Esophagus muscularis mucosa (tissue), 4 donors: ENCODE measurements at regions not wholly inside any gene's neighbourhood (a gene's known extent, or its start where the extent isn't known, plus 50 kb on each side); places are given as distances from the start of the nearest gene placed in this dataset.

Experiments
- DNase-seq: peaks from one replicate; pipeline ENCODE4 v3.0.0-alpha.2; 2017; ENCODE audit errors: extremely low spot score
- H3K27ac ChIP-seq, 4 donors: fragments of 200-600 bp; sonication (generic); replicated peaks in 1 of 4; 1 replicate in 3 of 4; 2 replicates in 1 of 4; pipeline ENCODE4 v1.5.1; 2016 to 2019; ENCODE audit warnings: mild to moderate bottlenecking in 1 of 4
- H3K27me3 ChIP-seq, 4 donors: fragments of 200-600 bp; sonication (generic); one replicate each; pipeline versions ENCODE4 v1.5.1 to v1.6.0; 2016 to 2019
- H3K36me3 ChIP-seq, 4 donors: fragments of 200-600 bp; sonication (generic); one replicate each; pipeline ENCODE4 v1.5.1; 2016 to 2019
- H3K4me1 ChIP-seq, 4 donors: fragments of 200-600 bp; sonication (generic); one replicate each; pipeline ENCODE4 v1.5.1; 2016 to 2019
- H3K4me3 ChIP-seq, 4 donors: fragments of 200-600 bp; sonication (generic); 1 replicate in 2 of 4; 2 replicates in 2 of 4; pipeline ENCODE4 v1.5.1; 2016 to 2019; ENCODE audit warnings: mild to moderate bottlenecking in 4 of 4, moderate library complexity in 1 of 4
- H3K9me3 ChIP-seq, 4 donors: fragments of 200-600 bp; sonication (generic); 1 replicate in 3 of 4; 2 replicates in 1 of 4; pipeline ENCODE4 v1.5.1; 2016 to 2019
- EP300 ChIP-seq: sonication (generic); formaldehyde crosslinking; IDR thresholded peaks from one replicate; pipeline ENCODE4 v1.6.1; 2017; ENCODE audit warnings: antibody characterized with exemption
- POLR2A ChIP-seq: fragments of 450-650 bp; IDR thresholded peaks from one replicate; pipeline ENCODE4 v1.6.1; 2017; ENCODE audit warnings: antibody characterized with exemption, moderate library complexity, mild to moderate bottlenecking, low read depth
- POLR2AphosphoS5 ChIP-seq, 2 donors: sonication (generic); formaldehyde crosslinking; IDR thresholded peaks; one replicate each; pipeline ENCODE4 v1.6.1; 2017; ENCODE audit warnings: antibody characterized with exemption in 2 of 2
- WGBS: methylation state at CpG from one replicate; pipeline ENCODE4 v1.1.5; 2018; 5-methylcytosine and 5-hydroxymethylcytosine counted together
- intact Hi-C: fragments of 100-400 bp; cut with DNase I; formaldehyde crosslinking; loops from one replicate; pipeline ENCODE4 v1.15.1; 2023
- TF ChIP-seq, protein P1 (sequence below), 3 experiments: fragments of 200-600 bp in 2 of 3; fragments of 450-650 bp in 1 of 3; sonication (generic) in 2 of 3; IDR thresholded peaks; one replicate each; pipeline ENCODE4 v1.5.1; 2017 to 2019; ENCODE audit warnings: antibody characterized with exemption in 3 of 3, mild to moderate bottlenecking in 2 of 3, moderate library complexity in 1 of 3

DNA sequence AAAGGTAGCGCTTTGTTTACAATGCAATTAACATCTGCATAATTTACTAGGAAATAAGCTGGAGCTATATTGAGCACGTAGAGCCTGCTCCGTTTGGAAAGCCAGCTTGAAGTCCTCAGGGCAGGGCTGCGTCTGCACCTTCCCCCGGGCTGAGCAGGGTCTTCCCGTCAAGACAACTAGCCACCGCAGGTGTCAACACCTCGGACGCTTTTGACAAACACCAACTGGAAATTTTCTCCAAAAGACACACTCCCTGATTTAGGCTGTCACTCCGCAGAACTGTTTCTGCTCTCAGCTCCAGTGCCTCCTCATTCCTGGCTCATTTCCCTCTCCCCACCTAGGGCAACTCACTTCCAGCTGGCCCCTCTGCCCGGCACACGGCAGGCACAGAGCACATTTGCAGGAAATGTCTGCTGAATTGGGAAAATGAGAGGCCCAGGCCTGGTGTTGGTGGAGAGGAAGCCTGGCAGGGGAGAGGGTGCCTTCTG lies 170.3 kb downstream of the MAF start:
- no peak overlapping the region for H3K4me3 ChIP-seq
- no peaks in the 10 kb centered on the region for H3K36me3 ChIP-seq
- H3K9me3 ChIP-seq = no peaks in the 10 kb centered on the region
- no peak overlapping the region for H3K27ac ChIP-seq
- H3K4me1 ChIP-seq = peaks cover 0 to 16% (median 10%) of the 10 kb centered on the region in 4 donors
- H3K27me3 ChIP-seq = peaks cover 0 to 5% (median 0%) of the 10 kb centered on the region in 4 donors
- DNase-seq = no peak
- intact Hi-C loops = no loop called here
- no peak for TF ChIP-seq EP300
- TF ChIP-seq POLR2A = no peak
- TF ChIP-seq, protein P1, sequence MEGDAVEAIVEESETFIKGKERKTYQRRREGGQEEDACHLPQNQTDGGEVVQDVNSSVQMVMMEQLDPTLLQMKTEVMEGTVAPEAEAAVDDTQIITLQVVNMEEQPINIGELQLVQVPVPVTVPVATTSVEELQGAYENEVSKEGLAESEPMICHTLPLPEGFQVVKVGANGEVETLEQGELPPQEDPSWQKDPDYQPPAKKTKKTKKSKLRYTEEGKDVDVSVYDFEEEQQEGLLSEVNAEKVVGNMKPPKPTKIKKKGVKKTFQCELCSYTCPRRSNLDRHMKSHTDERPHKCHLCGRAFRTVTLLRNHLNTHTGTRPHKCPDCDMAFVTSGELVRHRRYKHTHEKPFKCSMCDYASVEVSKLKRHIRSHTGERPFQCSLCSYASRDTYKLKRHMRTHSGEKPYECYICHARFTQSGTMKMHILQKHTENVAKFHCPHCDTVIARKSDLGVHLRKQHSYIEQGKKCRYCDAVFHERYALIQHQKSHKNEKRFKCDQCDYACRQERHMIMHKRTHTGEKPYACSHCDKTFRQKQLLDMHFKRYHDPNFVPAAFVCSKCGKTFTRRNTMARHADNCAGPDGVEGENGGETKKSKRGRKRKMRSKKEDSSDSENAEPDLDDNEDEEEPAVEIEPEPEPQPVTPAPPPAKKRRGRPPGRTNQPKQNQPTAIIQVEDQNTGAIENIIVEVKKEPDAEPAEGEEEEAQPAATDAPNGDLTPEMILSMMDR (IDR thresholded peaks at IDR 0.05) = no peak
- WGBS = 62% methylated on average over 12 of the region's 12 CpGs

- TF ChIP-seq POLR2A = no peak
- no peak for TF ChIP-seq EP300
- 59% methylated on average over 16 of the region's 16 CpGs for WGBS
- H3K27ac ChIP-seq = no peak overlapping the region
- no peaks in the 10 kb centered on the region for H3K36me3 ChIP-seq
- no peak for DNase-seq
- H3K27me3 ChIP-seq = peaks cover 0 to 5% (median 0%) of the 10 kb centered on the region in 4 donors
- no peaks in the 10 kb centered on the region for H3K9me3 ChIP-seq
- H3K4me1 ChIP-seq = peaks cover 0 to 16% (median 10%) of the 10 kb centered on the region in 4 donors
- no peak overlapping the region for H3K4me3 ChIP-seq
- intact Hi-C loops = no loop called here
Measured at GRCh38 chr16:79429381-79430190, 171.0 kb downstream of the MAF start.

DNA sequence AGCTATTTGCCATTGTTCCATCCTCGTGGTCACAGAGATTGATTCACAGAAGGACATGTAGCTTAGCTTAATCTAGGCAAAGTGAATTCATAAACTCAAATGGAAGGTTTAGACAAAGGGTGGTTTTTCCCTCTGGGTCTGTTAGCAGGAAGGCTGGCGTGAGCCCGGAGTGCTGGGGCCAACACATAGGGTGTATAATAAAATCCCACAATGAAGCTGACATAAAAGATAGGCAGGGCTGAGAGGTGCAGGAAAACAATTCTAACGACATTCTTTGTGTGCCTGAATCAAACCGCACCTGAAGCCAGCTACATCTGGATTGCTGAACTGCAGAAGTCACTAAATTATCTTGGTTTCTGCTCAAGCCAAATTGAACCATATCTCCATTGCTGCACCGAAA lies 173.9 kb downstream of the MAF start:
- Histone ChIP-seq H3K4me3 (no peak overlapping the region), H3K4me1 (peaks cover 0 to 16% (median 10%) of the 10 kb centered on the region in 4 donors), H3K27me3 (peaks cover 0 to 5% (median 0%) of the 10 kb centered on the region in 4 donors), H3K27ac (no peak overlapping the region), H3K36me3 (no peaks in the 10 kb centered on the region), H3K9me3 (no peaks in the 10 kb centered on the region)
- no peak for TF ChIP-seq POLR2AphosphoS5 (IDR thresholded peaks at IDR 0.05)
- no peak for TF ChIP-seq EP300
- TF ChIP-seq, protein P1 (IDR thresholded peaks at IDR 0.05) = no peak
- no peak for TF ChIP-seq POLR2A
- 92% methylated on average over 6 of the region's 6 CpGs for WGBS
- intact Hi-C loops = no loop called here
- no peak for DNase-seq

GRCh38 chr16:79422064-79422463 lies 178.5 kb downstream of the MAF start:
- intact Hi-C loops = no loop called here

GRCh38 chr16:79421126-79421525 lies 179.4 kb downstream of the MAF start:
- TF ChIP-seq, protein P1 (IDR thresholded peaks at IDR 0.05) = no peak
- TF ChIP-seq EP300 (no peak), POLR2AphosphoS5 (IDR thresholded peaks at IDR 0.05) (no peak), POLR2A (no peak)
- intact Hi-C loops = no loop called here
- 90% methylated on average over 7 of the region's 7 CpGs for WGBS

More at GRCh38 chr16:79422064-79422463, 178.5 kb downstream of the MAF start:
- 85% methylated on average over 7 of the region's 7 CpGs for WGBS
- no peak overlapping the region for H3K27ac ChIP-seq
- TF ChIP-seq POLR2A = no peak
- TF ChIP-seq, protein P1 (IDR thresholded peaks at IDR 0.05) = no peak
- no peak for TF ChIP-seq POLR2AphosphoS5 (IDR thresholded peaks at IDR 0.05)
- TF ChIP-seq EP300 = no peak
- H3K9me3 ChIP-seq = no peaks in the 10 kb centered on the region
- peaks cover 0 to under 1% (median 0%) of the 10 kb centered on the region in 4 donors for H3K27me3 ChIP-seq
- no peaks in the 10 kb centered on the region for H3K4me1 ChIP-seq
- no peak overlapping the region for H3K4me3 ChIP-seq
- H3K36me3 ChIP-seq = no peaks in the 10 kb centered on the region
- DNase-seq = no peak

More at GRCh38 chr16:79421126-79421525, 179.4 kb downstream of the MAF start:
- Histone ChIP-seq H3K9me3 (no peaks in the 10 kb centered on the region), H3K27ac (no peak overlapping the region), H3K36me3 (no peaks in the 10 kb centered on the region), H3K4me3 (no peak overlapping the region), H3K27me3 (no peaks in the 10 kb centered on the region), H3K4me1 (no peaks in the 10 kb centered on the region)
- no peak for DNase-seq
